ENCODE measurements at regions not wholly inside any gene's neighbourhood (a gene's known extent, or its start where the extent isn't known, plus 50 kb on each side); places are given as distances from the start of the nearest gene placed in this dataset.

- Mint-ChIP-seq H3K27ac (no peak overlapping the region), H3K27me3 (ENCODE audit: low read depth) (peaks cover 7% of the 10 kb centered on the region), H3K4me1 (ENCODE audit: low read depth) (peaks cover 12% of the 10 kb centered on the region), H3K9me3 (no peaks in the 10 kb centered on the region), H3K36me3 (ENCODE audit: low read depth) (no peaks in the 10 kb centered on the region), H3K4me3 (ENCODE audit: low read depth) (no peak overlapping the region)
- intact Hi-C loops (cut with micrococcal nuclease) = no loop called here
- DNase-seq (ENCODE audit: low spot score) = no peak
Observed at GRCh38 chr7:377080-378040, 87.4 kb downstream of the FOXL3 start.

DNA sequence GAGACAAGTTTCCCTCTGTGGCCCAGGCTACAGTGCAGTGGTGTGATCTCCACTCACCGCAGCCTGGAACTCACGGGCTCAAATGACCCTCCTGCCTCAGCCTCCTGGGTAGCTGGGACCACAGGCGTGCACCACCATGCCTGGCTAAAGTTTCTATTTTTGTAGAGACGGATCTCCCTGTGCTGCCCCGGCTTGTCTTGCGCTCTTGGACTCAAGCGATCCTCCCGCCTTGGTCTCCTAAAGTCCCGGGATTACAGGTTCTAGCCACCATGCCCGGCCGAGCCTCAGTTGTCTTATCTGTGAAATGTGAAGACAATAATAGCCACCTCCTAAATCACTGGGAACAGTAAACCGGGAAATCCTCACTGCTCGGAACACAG lies 88.1 kb downstream of the FOXL3 start:
- Mint-ChIP-seq H3K27me3 (ENCODE audit: low read depth) (peaks cover 13% of the 10 kb centered on the region), H3K4me3 (ENCODE audit: low read depth) (no peak overlapping the region), H3K4me1 (ENCODE audit: low read depth) (peaks cover 12% of the 10 kb centered on the region), H3K9me3 (peaks cover 6% of the 10 kb centered on the region), H3K36me3 (ENCODE audit: low read depth) (no peaks in the 10 kb centered on the region), H3K27ac (no peak overlapping the region)
- DNase-seq (ENCODE audit: low spot score) = no peak
- intact Hi-C loops (cut with micrococcal nuclease) = no loop called here

GRCh38 chr7:378551-379455 lies 88.8 kb downstream of the FOXL3 start:
- Mint-ChIP-seq H3K36me3 (ENCODE audit: low read depth) (peaks cover under 1% of the 10 kb centered on the region), H3K9me3 (peaks cover 13% of the 10 kb centered on the region), H3K4me3 (ENCODE audit: low read depth) (no peak overlapping the region), H3K4me1 (ENCODE audit: low read depth) (peaks cover 12% of the 10 kb centered on the region), H3K27ac (no peak overlapping the region), H3K27me3 (ENCODE audit: low read depth) (peaks cover 17% of the 10 kb centered on the region)
- intact Hi-C loops (cut with micrococcal nuclease) = no loop called here
- no peak for DNase-seq (ENCODE audit: low spot score)

DNA sequence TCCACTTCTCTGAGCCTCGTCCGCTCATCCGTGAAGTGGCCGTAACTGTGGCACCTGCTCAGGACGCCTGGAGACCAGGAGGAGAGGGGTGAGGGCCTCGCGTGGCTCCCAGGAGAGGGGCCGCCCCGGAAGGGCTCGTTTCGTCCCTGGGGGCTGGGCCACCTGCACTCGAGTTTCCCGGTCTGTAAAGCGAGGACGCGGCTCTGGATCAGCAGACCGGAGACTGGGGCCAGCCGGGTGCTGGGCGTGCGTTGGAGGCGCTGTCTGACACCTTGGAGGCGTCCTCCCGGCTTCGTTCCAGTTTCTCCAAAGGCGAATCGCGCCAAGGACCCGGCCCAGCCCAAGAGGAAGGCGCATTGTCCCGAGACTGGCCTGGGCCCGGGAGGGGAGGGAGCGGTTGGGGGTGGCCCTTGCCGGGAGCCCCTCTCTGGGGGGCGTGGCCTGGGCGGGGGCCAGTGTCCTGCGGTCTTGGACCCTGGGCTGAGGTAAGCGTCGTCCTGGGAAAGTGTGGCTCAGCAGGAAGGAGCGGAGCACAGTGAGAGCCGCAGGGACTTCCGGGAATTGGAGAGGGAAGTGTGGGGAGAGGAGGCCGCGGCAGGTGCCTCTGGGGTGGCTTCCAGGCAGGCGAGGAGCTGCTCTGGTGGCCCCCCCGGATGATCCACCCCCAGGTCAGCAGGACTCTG lies 89.6 kb downstream of the FOXL3 start:
- H3K4me3 Mint-ChIP-seq (ENCODE audit: low read depth) = no peak overlapping the region
- DNase-seq (ENCODE audit: low spot score) = no peak
- H3K27ac Mint-ChIP-seq = no peak overlapping the region
- H3K27me3 Mint-ChIP-seq (ENCODE audit: low read depth) = peaks cover 24% of the 10 kb centered on the region
- peaks cover 21% of the 10 kb centered on the region for H3K9me3 Mint-ChIP-seq
- peaks cover 5% of the 10 kb centered on the region for H3K36me3 Mint-ChIP-seq (ENCODE audit: low read depth)
- peaks cover 12% of the 10 kb centered on the region for H3K4me1 Mint-ChIP-seq (ENCODE audit: low read depth)
- intact Hi-C loops (cut with micrococcal nuclease) = no loop called here

DNA sequence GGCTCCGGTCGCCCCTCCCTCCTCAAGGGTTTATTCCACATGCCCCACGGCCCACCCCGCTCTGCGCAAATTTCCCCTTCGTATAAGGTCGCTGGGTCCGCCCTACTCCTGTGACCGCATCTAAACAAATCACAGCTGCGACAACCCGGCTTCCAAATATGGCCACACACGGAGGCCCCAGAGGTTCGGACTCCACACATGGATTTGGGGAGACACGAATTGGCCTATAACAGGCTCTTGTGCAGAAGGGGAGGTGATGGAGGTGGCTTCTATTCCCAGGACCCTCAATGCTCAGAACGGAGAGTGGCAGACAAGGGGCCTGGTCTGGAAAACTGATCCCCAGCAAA lies 90.1 kb downstream of the FOXL3 start:
- Mint-ChIP-seq H3K4me3 (ENCODE audit: low read depth) (no peak overlapping the region), H3K27ac (no peak overlapping the region), H3K9me3 (peaks cover 23% of the 10 kb centered on the region), H3K27me3 (ENCODE audit: low read depth) (peaks cover 24% of the 10 kb centered on the region), H3K4me1 (ENCODE audit: low read depth) (peaks cover 12% of the 10 kb centered on the region), H3K36me3 (ENCODE audit: low read depth) (peaks cover 5% of the 10 kb centered on the region)
- intact Hi-C loops (cut with micrococcal nuclease) = no loop called here
- DNase-seq (ENCODE audit: low spot score) = no peak

GRCh38 chr7:380711-381210 lies 90.8 kb downstream of the FOXL3 start:
- Mint-ChIP-seq H3K4me3 (ENCODE audit: low read depth) (no peak overlapping the region), H3K36me3 (ENCODE audit: low read depth) (peaks cover 5% of the 10 kb centered on the region), H3K27me3 (ENCODE audit: low read depth) (peaks cover 24% of the 10 kb centered on the region), H3K27ac (no peak overlapping the region), H3K9me3 (peaks cover 23% of the 10 kb centered on the region), H3K4me1 (ENCODE audit: low read depth) (peaks cover 12% of the 10 kb centered on the region)
- DNase-seq (ENCODE audit: low spot score) = no peak
- intact Hi-C loops (cut with micrococcal nuclease) = no loop called here

DNA sequence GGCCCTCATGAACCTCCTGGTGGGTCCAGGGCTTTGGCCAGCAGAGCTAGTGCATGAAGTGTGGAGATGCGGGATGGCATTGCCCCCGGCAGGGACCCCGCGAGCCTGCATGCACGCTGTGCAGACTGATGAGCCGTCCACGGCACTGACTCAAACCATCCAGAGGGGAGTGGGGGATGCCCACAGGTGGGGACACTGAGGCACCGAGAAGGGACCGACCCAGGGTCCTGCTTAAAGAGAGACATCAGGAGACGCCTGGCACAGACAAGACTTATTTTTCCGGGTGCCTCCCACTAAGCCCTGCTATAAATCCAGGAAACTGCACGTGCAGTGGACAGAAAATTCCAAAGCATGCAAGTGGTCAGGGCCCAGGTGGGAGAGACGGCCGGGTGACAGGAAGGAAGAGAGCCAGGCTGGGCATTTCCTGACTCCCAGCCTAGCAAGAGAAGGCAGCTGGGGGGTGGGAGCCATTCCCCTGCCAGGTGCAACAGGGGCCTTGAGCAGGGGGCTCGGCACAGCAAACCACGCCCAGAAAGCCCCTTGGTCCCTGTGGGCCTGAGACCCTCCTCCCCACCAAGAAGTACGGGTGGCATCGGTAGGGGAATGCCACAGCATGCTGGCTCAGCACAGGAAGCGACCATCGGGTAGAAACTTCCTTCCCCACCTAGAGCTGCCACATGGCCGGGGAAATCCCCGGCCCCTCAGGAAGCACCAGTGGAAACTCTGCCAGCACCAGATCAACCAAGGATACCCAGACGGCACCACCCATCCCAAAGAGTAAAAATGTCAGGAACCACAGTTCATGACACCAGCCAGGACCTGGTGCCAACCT lies 91.5 kb downstream of the FOXL3 start:
- H3K27ac Mint-ChIP-seq = no peak overlapping the region
- H3K4me1 Mint-ChIP-seq (ENCODE audit: low read depth) = peaks cover 12% of the 10 kb centered on the region
- H3K4me3 Mint-ChIP-seq (ENCODE audit: low read depth) = no peak overlapping the region
- H3K36me3 Mint-ChIP-seq (ENCODE audit: low read depth) = peaks cover 5% of the 10 kb centered on the region
- no peak for DNase-seq (ENCODE audit: low spot score)
- H3K9me3 Mint-ChIP-seq = peaks cover 23% of the 10 kb centered on the region
- H3K27me3 Mint-ChIP-seq (ENCODE audit: low read depth) = peaks cover 24% of the 10 kb centered on the region
- intact Hi-C loops (cut with micrococcal nuclease) = no loop called here

- Mint-ChIP-seq H3K4me1 (ENCODE audit: low read depth) (peaks cover 12% of the 10 kb centered on the region), H3K9me3 (peaks cover 23% of the 10 kb centered on the region), H3K4me3 (ENCODE audit: low read depth) (no peak overlapping the region), H3K27ac (no peak overlapping the region), H3K36me3 (ENCODE audit: low read depth) (peaks cover 5% of the 10 kb centered on the region), H3K27me3 (ENCODE audit: low read depth) (peaks cover 24% of the 10 kb centered on the region)
- intact Hi-C loops (cut with micrococcal nuclease) = no loop called here
- no peak for DNase-seq (ENCODE audit: low spot score)
Observed at GRCh38 chr7:382043-382400, 92.1 kb downstream of the FOXL3 start.

DNA sequence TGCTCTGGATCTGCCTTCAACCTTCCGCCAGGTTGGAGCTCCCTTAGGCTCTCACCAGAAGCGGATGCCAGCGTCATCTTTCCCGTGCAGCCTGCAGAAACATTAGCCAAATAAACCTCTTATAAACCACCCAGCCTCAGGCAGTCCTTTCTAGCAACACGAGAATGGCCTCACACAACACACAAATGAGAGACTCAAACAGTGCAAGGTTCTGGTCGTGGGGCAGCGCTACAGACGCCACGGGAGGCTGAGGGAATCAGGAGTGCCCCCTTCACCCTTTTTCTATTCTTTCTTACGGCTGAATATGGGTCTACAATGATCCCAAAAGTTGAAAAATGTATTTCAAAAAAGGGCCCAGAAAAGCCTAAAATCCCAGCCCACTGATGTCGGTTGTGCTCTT lies 96.4 kb downstream of the FOXL3 start:
- Mint-ChIP-seq H3K27ac (no peak overlapping the region), H3K9me3 (peaks cover 23% of the 10 kb centered on the region), H3K4me1 (ENCODE audit: low read depth) (peaks cover 8% of the 10 kb centered on the region), H3K27me3 (ENCODE audit: low read depth) (peaks cover 24% of the 10 kb centered on the region), H3K36me3 (ENCODE audit: low read depth) (peaks cover 5% of the 10 kb centered on the region), H3K4me3 (ENCODE audit: low read depth) (no peak overlapping the region)
- no peak for DNase-seq (ENCODE audit: low spot score)
- intact Hi-C loops (cut with micrococcal nuclease) = no loop called here

DNA sequence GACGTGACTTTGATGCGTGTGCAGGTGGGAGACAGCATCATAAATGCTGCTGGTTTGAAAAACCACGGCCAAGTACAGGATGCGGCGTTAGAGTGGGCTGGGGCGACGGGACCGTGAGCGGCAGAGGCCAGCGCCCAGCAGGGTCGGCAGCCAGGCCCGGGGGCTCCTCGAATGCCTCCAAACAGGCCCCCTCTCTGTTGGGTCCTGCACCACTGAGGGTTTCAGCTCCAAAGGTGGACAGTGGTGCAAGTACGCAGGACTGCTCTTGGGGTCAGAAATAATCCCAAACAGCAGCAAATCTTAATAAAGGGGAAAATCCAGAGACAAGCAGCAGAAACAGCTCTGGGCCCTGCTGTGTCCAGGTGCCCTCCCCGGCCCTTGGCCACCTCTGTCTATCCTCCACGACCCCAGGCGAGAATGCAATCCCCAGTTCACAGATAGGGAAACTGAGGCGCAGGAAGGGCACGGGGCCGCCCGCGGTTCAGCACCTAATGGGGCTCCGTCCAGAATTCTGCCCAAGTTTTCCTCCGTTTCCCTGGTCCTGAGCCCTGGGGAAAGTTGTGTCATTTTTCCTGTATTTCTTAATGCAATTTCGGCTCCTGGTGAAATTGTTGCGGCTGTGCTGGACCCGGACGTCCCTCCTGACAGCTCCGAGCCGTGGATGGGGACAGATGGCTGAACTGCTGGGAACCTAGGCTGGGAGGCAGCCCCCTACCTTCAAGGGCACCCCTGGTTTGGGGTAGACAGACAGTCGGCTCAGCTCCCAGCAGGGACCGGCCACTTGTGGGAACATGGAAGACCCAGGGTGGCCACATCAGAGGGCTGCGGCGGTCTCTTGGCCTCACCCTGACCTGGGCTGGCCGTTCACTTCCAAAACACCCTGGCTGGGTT lies 97.4 kb downstream of the FOXL3 start:
- intact Hi-C loops (cut with micrococcal nuclease) = no loop called here
- peaks cover 23% of the 10 kb centered on the region for H3K9me3 Mint-ChIP-seq
- H3K4me3 Mint-ChIP-seq (ENCODE audit: low read depth) = no peak overlapping the region
- H3K36me3 Mint-ChIP-seq (ENCODE audit: low read depth) = peaks cover 5% of the 10 kb centered on the region
- DNase-seq (ENCODE audit: low spot score) = no peak
- H3K4me1 Mint-ChIP-seq (ENCODE audit: low read depth) = no peaks in the 10 kb centered on the region
- H3K27me3 Mint-ChIP-seq (ENCODE audit: low read depth) = peaks cover 17% of the 10 kb centered on the region
- H3K27ac Mint-ChIP-seq = no peak overlapping the region

Measured in activated T-helper 2 cell treated with anti-CD3 and anti-CD28 coated beads, Interferon-gamma antibody, Interleukin-2, Interleukin-4, amounts not matched to agents 10 μg/mL and 5 μg/mL and 100 μg/mL, durations not matched to agents 14 hours and 24 hours and 36 hours (primary cell).